ENCODE measurements at regions not wholly inside any gene's neighbourhood (a gene's known extent, or its start where the extent isn't known, plus 50 kb on each side); places are given as distances from the start of the nearest gene placed in this dataset.

DNA sequence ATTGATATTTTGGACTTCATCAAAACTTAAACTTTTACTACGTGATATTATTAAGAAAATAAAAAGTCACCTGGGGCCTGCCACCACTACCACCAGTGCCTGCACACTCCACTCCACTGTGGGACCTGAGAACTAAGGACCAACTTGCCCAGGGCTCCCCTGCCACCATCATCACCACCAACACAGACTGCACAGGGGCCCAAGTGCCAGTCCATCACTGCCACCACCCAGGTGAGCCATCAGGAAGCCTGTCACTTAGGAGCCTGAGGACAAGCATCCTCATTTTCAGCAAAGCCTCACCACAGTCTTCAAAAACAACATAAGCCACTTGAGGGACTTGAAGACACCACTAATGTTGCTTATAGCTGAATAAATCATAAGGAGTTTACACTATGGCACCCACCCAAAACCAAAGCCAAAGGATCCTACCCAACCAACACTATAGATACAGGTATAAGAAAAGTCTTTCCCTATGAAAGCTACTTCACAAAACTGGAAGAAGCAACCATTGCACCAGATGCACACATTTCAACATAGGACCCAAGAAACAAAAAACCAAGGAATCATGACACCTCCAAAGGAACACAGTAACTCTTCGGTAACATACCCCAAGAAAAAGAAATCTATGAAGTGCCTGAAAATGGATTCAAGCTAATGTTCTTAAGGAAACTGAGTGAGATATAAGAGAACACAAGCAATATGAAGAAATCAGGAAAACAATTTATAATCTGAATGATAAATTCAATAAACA, 73.6 kb upstream of the GNAZ start:
- TF ChIP-seq, protein P1, sequence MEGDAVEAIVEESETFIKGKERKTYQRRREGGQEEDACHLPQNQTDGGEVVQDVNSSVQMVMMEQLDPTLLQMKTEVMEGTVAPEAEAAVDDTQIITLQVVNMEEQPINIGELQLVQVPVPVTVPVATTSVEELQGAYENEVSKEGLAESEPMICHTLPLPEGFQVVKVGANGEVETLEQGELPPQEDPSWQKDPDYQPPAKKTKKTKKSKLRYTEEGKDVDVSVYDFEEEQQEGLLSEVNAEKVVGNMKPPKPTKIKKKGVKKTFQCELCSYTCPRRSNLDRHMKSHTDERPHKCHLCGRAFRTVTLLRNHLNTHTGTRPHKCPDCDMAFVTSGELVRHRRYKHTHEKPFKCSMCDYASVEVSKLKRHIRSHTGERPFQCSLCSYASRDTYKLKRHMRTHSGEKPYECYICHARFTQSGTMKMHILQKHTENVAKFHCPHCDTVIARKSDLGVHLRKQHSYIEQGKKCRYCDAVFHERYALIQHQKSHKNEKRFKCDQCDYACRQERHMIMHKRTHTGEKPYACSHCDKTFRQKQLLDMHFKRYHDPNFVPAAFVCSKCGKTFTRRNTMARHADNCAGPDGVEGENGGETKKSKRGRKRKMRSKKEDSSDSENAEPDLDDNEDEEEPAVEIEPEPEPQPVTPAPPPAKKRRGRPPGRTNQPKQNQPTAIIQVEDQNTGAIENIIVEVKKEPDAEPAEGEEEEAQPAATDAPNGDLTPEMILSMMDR (IDR thresholded peaks at IDR 0.05) = no peak
- TF ChIP-seq POLR2AphosphoS5 (IDR thresholded peaks at IDR 0.05) = no peak
